Vagina (tissue), 2 donors: ENCODE measurements at regions not wholly inside any gene's neighbourhood (a gene's known extent, or its start where the extent isn't known, plus 50 kb on each side); places are given as distances from the start of the nearest gene placed in this dataset.

Experiments
- DNase-seq, 2 donors: peaks; one replicate each; pipeline ENCODE4 v3.0.0-alpha.2; 2017; ENCODE audit errors: extremely low spot score in 2 of 2
- H3K27ac ChIP-seq: fragments of 200-600 bp; sonication (generic); one replicate; pipeline ENCODE4 v1.5.1; 2019
- H3K27me3 ChIP-seq: fragments of 200-600 bp; sonication (generic); one replicate; pipeline ENCODE4 v1.5.1; 2019
- H3K36me3 ChIP-seq, 2 donors: fragments of 200-600 bp; sonication (generic); one replicate each; pipeline ENCODE4 v1.5.1; 2017 to 2019
- H3K4me1 ChIP-seq: fragments of 200-600 bp; sonication (generic); one replicate; pipeline ENCODE4 v1.5.1; 2019
- H3K4me3 ChIP-seq, 2 donors: fragments of 200-600 bp; sonication (generic); 1 replicate in 1 of 2; 2 replicates in 1 of 2; pipeline ENCODE4 v1.5.1; 2016 to 2019
- H3K9me3 ChIP-seq: fragments of 200-600 bp; sonication (generic); one replicate; pipeline ENCODE4 v1.5.1; 2019
- POLR2A ChIP-seq, 2 donors: fragments of 450-650 bp; IDR thresholded peaks; one replicate each; pipeline ENCODE4 v1.6.1; 2017; ENCODE audit warnings: antibody characterized with exemption in 2 of 2, mild to moderate bottlenecking in 2 of 2, moderate library complexity in 2 of 2
- POLR2AphosphoS5 ChIP-seq, 2 donors: sonication (generic); formaldehyde crosslinking; IDR thresholded peaks; one replicate each; pipeline ENCODE4 v1.9.0; 2017; ENCODE audit warnings: antibody characterized with exemption in 2 of 2, mild to moderate bottlenecking in 2 of 2, low read depth in 1 of 2; ENCODE audit not compliant: insufficient read depth in 1 of 2
- intact Hi-C: fragments of 100-400 bp; cut with DNase I; formaldehyde crosslinking; loops from one replicate; pipeline ENCODE4 v1.15.1; 2023
- TF ChIP-seq, protein P1 (sequence below), 3 experiments: fragments of 450-650 bp in 2 of 3; fragments of 200-600 bp in 1 of 3; sonication (generic) in 1 of 3; IDR thresholded peaks; one replicate each; pipeline ENCODE4 v1.5.1; 2017 to 2019; ENCODE audit warnings: antibody characterized with exemption in 3 of 3, mild to moderate bottlenecking in 2 of 3, moderate library complexity in 2 of 3

DNA sequence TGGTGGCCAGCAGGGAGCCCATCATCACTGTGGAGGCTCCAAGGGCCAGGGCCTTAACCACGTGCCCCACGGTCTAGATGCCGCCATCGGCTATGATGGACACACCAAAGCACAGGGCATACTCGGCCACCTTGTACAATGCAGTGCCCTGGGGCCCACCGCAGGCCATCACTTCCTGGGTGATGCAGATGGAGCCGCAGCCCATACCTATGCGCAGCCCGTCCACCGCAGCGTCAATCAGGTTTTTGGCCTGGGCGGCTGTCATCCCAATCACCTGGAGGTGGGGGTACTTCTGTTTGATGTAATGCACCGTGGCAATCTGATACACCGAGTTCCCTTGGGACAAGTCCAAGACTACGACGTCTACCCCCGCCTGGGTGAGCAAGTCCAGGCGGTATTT lies 153.3 kb upstream of the ZSWIM2 start:
- Histone ChIP-seq H3K36me3 (no peaks in the 10 kb centered on the region), H3K9me3 (no peaks in the 10 kb centered on the region), H3K27ac (no peak overlapping the region), H3K4me1 (no peaks in the 10 kb centered on the region), H3K27me3 (no peaks in the 10 kb centered on the region), H3K4me3 (no peak overlapping the region)
- TF ChIP-seq POLR2A (IDR thresholded peaks at IDR 0.05), result no peak
- TF ChIP-seq POLR2AphosphoS5 (IDR thresholded peaks at IDR 0.05; ENCODE audit: insufficient read depth in 1 of 2, low read depth in 1 of 2), result no peak
- TF ChIP-seq, protein P1, sequence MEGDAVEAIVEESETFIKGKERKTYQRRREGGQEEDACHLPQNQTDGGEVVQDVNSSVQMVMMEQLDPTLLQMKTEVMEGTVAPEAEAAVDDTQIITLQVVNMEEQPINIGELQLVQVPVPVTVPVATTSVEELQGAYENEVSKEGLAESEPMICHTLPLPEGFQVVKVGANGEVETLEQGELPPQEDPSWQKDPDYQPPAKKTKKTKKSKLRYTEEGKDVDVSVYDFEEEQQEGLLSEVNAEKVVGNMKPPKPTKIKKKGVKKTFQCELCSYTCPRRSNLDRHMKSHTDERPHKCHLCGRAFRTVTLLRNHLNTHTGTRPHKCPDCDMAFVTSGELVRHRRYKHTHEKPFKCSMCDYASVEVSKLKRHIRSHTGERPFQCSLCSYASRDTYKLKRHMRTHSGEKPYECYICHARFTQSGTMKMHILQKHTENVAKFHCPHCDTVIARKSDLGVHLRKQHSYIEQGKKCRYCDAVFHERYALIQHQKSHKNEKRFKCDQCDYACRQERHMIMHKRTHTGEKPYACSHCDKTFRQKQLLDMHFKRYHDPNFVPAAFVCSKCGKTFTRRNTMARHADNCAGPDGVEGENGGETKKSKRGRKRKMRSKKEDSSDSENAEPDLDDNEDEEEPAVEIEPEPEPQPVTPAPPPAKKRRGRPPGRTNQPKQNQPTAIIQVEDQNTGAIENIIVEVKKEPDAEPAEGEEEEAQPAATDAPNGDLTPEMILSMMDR (IDR thresholded peaks at IDR 0.05), result no peak
- DNase-seq, result no peak
- intact Hi-C loops, result no loop called here

DNA sequence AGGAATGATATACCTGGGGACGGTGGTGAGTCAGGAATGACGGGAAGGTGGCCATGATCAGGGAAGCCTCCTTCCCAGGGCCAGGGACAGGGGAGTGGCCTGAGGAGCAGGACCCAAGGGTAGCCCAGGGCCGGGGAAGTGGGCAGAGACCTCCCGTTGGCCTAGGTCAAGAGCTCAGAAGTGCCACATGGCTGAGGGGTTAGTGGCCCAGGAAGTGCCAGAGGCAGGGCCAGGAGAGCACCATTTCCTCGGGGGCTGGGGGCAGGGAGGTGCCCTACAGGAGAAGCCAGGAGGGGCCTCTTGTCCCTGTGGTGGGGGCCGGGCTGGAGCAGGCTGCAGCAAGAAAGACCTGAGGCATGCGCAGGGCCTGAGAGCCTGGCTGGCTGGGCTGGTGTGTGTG lies 152.3 kb upstream of the ZSWIM2 start:
- intact Hi-C loops, result no loop called here
- DNase-seq, result no peak

DNA sequence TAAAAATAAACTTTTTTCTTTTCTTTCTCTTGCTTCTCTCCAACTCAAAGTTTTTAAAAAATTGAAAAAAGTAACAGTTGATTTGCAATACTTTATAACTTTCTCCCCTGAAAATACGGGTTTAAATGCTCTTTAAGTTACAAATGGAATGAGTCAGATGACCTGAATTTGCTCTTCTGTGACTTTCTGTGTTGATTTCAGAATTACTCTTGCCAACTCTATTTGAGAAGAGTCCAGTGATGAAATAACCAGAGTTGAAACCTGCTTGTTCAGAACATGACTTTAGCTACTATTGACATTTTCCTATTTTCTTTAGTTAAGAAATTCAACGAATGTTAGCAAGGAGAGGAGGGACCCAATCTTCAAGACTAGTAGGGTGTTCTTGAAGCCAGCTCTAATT lies 146.1 kb upstream of the ZSWIM2 start:
- no peak for TF ChIP-seq POLR2AphosphoS5 (IDR thresholded peaks at IDR 0.05; ENCODE audit: insufficient read depth in 1 of 2, low read depth in 1 of 2)
- TF ChIP-seq, protein P1 (IDR thresholded peaks at IDR 0.05), result no peak
- TF ChIP-seq POLR2A (IDR thresholded peaks at IDR 0.05), result no peak
- Histone ChIP-seq H3K27me3 (no peaks in the 10 kb centered on the region), H3K4me1 (no peaks in the 10 kb centered on the region), H3K27ac (no peak overlapping the region), H3K9me3 (no peaks in the 10 kb centered on the region), H3K4me3 (no peak overlapping the region), H3K36me3 (no peaks in the 10 kb centered on the region)
- no peak for DNase-seq
- intact Hi-C loops, result no loop called here

More for the DNA sequence above, 152.3 kb upstream of the ZSWIM2 start:
- Histone ChIP-seq H3K27ac (no peak overlapping the region), H3K4me1 (no peaks in the 10 kb centered on the region), H3K4me3 (no peak overlapping the region), H3K36me3 (no peaks in the 10 kb centered on the region), H3K9me3 (no peaks in the 10 kb centered on the region), H3K27me3 (no peaks in the 10 kb centered on the region)
- TF ChIP-seq, protein P1 (IDR thresholded peaks at IDR 0.05), result no peak
- TF ChIP-seq POLR2A (IDR thresholded peaks at IDR 0.05), result no peak

DNA sequence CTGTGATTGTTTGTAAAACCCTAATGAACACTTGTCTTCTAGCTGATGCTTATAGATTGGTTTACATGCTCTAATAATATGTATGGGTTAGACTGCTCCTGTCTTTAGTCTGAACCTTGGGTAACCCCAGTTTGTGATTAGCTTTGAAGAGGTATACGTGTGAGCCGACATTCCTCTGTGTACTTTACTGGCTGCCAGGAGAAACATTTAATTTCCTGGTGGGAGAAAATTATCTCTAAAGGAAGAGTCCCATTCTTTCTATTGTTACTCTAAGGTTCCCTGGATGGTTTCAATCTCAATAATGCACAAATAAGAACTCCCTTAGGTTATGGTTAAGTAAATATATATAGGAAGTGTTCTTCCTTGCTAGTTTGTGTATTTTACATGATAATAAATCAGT lies 143.6 kb upstream of the ZSWIM2 start:
- no peaks in the 10 kb centered on the region for H3K4me1 ChIP-seq
- intact Hi-C loops, result no loop called here
- no peak for DNase-seq
- no peak overlapping the region for H3K4me3 ChIP-seq
- TF ChIP-seq, protein P1 (IDR thresholded peaks at IDR 0.05), result no peak
- TF ChIP-seq POLR2A (IDR thresholded peaks at IDR 0.05), result no peak
- H3K9me3 ChIP-seq, result no peaks in the 10 kb centered on the region
- no peaks in the 10 kb centered on the region for H3K36me3 ChIP-seq
- no peaks in the 10 kb centered on the region for H3K27me3 ChIP-seq
- H3K27ac ChIP-seq, result no peak overlapping the region

DNA sequence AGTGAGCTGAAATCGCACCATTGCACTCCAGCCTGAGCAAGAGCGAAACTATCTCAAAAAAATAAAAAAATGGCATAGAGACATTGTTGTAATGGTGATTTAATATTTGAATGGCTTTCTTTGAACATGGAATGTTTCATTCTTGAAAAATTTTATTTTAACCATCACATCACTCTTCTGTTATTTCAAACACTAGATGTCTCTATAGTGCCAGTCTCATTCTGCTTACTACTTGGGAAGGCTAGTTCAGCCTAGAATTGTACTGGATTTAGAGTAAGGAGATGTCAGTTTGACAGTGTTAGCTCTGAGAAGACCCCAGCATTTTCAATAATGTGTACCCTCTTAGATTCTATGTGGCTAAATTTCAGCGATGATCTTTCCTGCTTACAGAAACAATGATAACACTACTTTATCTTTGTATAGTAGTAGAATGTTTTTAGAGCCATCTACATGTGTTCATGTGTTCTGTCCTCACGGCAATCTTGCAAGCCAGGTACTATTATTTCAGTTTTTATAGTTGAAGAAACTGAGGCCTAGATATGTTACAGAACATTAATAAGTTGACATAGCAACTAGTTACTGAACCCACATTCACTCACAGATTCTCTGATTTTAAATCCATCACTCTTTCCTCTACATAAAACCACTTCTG lies 142.9 kb upstream of the ZSWIM2 start:
- intact Hi-C loops, result no loop called here
- TF ChIP-seq POLR2AphosphoS5 (IDR thresholded peaks at IDR 0.05; ENCODE audit: insufficient read depth in 1 of 2, low read depth in 1 of 2) (no peak), POLR2A (IDR thresholded peaks at IDR 0.05) (no peak)
- TF ChIP-seq, protein P1 (IDR thresholded peaks at IDR 0.05), result no peak

More for the DNA sequence above, 142.9 kb upstream of the ZSWIM2 start:
- H3K27me3 ChIP-seq, result no peaks in the 10 kb centered on the region
- H3K9me3 ChIP-seq, result no peaks in the 10 kb centered on the region
- H3K27ac ChIP-seq, result no peak overlapping the region
- no peaks in the 10 kb centered on the region for H3K4me1 ChIP-seq
- no peaks in the 10 kb centered on the region for H3K36me3 ChIP-seq
- H3K4me3 ChIP-seq, result no peak overlapping the region
- no peak for DNase-seq
